ENCODE measurements at regions not wholly inside any gene's neighbourhood (a gene's known extent, or its start where the extent isn't known, plus 50 kb on each side); places are given as distances from the start of the nearest gene placed in this dataset.

DNA sequence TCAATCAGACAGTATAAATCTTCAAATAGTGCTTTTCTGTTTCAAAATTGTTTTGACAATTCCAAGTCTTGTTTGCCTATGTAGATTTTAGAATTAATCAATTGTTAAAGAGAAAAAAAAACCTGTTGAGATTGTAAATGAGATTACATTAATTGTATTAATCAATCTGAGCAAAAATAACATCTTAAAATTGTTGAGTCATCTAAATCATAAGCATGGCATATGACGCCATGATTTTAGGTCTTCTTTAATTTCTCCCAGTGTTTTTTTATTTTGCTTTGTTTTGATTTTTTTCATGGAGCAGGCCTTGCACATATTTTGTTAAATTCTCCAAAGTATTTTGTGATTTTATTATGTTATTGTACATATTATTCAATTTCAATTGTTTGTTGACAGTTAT lies 988.0 kb upstream of the SEMA6A start:
- no peak for DNase-seq
- Histone ChIP-seq H3K9me3 (ENCODE audit: insufficient read depth, low read depth) (no peaks in the 10 kb centered on the region), H4K20me1 (ENCODE audit: insufficient read depth) (no peaks in the 10 kb centered on the region), H3K27ac (no peak overlapping the region), H3K4me3 (no peak overlapping the region), H3K36me3 (ENCODE audit: low read depth) (no peaks in the 10 kb centered on the region), H3K79me2 (ENCODE audit: low read depth) (no peaks in the 10 kb centered on the region), H3K4me1 (replicated peaks; ENCODE audit: insufficient read depth) (no peaks in the 10 kb centered on the region), H3F3A (ENCODE audit: insufficient read depth, low read depth) (no peaks in the 10 kb centered on the region), H3K4me2 (no peak overlapping the region), H2AFZ (no peak overlapping the region), H3K27me3 (ENCODE audit: insufficient read depth, low read depth) (no peaks in the 10 kb centered on the region), H3K9me2 (ENCODE audit: insufficient read depth) (no peaks in the 10 kb centered on the region)
- intact Hi-C loops (cut with micrococcal nuclease; ENCODE audit: unreplicated experiment) = no loop called here
- TF ChIP-seq EZH2 (IDR thresholded peaks at IDR 0.05; ENCODE audit: low read depth) = no peak
- TF ChIP-seq, protein P1, sequence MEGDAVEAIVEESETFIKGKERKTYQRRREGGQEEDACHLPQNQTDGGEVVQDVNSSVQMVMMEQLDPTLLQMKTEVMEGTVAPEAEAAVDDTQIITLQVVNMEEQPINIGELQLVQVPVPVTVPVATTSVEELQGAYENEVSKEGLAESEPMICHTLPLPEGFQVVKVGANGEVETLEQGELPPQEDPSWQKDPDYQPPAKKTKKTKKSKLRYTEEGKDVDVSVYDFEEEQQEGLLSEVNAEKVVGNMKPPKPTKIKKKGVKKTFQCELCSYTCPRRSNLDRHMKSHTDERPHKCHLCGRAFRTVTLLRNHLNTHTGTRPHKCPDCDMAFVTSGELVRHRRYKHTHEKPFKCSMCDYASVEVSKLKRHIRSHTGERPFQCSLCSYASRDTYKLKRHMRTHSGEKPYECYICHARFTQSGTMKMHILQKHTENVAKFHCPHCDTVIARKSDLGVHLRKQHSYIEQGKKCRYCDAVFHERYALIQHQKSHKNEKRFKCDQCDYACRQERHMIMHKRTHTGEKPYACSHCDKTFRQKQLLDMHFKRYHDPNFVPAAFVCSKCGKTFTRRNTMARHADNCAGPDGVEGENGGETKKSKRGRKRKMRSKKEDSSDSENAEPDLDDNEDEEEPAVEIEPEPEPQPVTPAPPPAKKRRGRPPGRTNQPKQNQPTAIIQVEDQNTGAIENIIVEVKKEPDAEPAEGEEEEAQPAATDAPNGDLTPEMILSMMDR (conservative IDR thresholded peaks at IDR 0.05) = no peak
- POLR2A ChIA-PET (ENCODE audit: unreplicated experiment) = no interaction called here
- CTCF ChIA-PET = no interaction called here
- no TSS peak for BruUV-seq (replicated peaks)

GRCh38 chr5:117561531-117561930 lies 986.9 kb upstream of the SEMA6A start:
- ChIA-PET POLR2A (ENCODE audit: unreplicated experiment) (no interaction called here), CTCF (no interaction called here)
- Histone ChIP-seq H3K9me2 (ENCODE audit: insufficient read depth) (no peaks in the 10 kb centered on the region), H3F3A (ENCODE audit: insufficient read depth, low read depth) (no peaks in the 10 kb centered on the region), H3K79me2 (ENCODE audit: low read depth) (no peaks in the 10 kb centered on the region), H3K4me1 (replicated peaks; ENCODE audit: insufficient read depth) (no peaks in the 10 kb centered on the region), H3K27me3 (ENCODE audit: insufficient read depth, low read depth) (no peaks in the 10 kb centered on the region), H3K9me3 (ENCODE audit: insufficient read depth, low read depth) (no peaks in the 10 kb centered on the region), H3K36me3 (ENCODE audit: low read depth) (no peaks in the 10 kb centered on the region), H3K4me3 (no peak overlapping the region), H3K4me2 (no peak overlapping the region), H4K20me1 (ENCODE audit: insufficient read depth) (no peaks in the 10 kb centered on the region), H2AFZ (no peak overlapping the region), H3K27ac (no peak overlapping the region)
- no TSS peak for BruUV-seq (replicated peaks)
- DNase-seq = no peak
- no peak for TF ChIP-seq EZH2 (IDR thresholded peaks at IDR 0.05; ENCODE audit: low read depth)
- TF ChIP-seq, protein P1 (conservative IDR thresholded peaks at IDR 0.05) = no peak
- intact Hi-C loops (cut with micrococcal nuclease; ENCODE audit: unreplicated experiment) = no loop called here

DNA sequence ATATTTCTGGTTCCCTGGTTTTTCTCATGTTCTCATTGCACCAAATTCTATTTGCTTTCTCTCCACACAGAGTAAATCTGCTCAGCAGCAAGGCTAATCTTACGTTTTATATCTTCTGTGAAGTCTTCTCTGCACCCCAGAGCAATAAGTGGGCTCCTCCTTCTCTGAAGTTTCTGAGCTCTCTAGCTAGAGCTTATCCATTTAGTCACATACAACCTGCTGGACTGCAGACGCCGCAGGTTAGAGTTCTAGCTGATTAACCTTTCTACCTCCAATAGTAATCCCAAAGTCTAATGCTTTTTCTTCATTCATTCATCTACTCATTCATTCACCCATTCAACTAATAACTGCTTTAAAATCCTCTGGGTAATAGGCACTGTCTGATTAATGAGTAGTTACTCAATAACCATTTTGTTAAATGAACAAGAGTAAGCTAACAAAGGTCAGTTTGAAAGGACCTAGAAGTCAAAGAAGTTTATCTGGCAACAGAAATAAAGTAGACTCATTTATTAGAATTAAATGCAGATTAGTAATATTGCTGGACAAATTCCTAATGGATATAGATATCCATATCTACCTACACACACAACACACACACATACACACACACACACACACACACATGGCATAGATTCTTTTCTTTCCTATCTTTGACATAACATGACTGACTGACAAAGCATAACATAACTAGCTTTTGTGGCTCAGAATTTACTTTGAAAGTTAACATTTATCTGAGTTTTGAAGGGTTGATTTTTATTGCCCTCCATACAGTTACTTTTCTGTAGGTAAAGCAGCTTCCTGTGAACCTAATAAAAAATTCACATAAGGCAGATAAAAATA lies 984.6 kb upstream of the SEMA6A start:
- no peak for DNase-seq
- Histone ChIP-seq H3K4me3 (no peak overlapping the region), H3K4me2 (no peak overlapping the region), H2AFZ (0 out of 2 replicates have a peak overlapping the region, but pooled peaks have one; percentile 4), H3K9me3 (ENCODE audit: insufficient read depth, low read depth) (no peaks in the 10 kb centered on the region), H3K27me3 (ENCODE audit: insufficient read depth, low read depth) (no peaks in the 10 kb centered on the region), H4K20me1 (ENCODE audit: insufficient read depth) (no peaks in the 10 kb centered on the region), H3K4me1 (replicated peaks; ENCODE audit: insufficient read depth) (no peaks in the 10 kb centered on the region), H3K27ac (no peak overlapping the region), H3K9me2 (ENCODE audit: insufficient read depth) (no peaks in the 10 kb centered on the region), H3K79me2 (ENCODE audit: low read depth) (no peaks in the 10 kb centered on the region), H3F3A (ENCODE audit: insufficient read depth, low read depth) (no peaks in the 10 kb centered on the region), H3K36me3 (ENCODE audit: low read depth) (no peaks in the 10 kb centered on the region)
- BruUV-seq (replicated peaks) = no TSS peak
- intact Hi-C loops (cut with micrococcal nuclease; ENCODE audit: unreplicated experiment) = no loop called here
- ChIA-PET CTCF (interaction anchor here (0.6 kb wide), 1 partner anchor 90 kb away, joined by 3 read pairs; no protein-coding TSS in a partner anchor), POLR2A (ENCODE audit: unreplicated experiment) (no interaction called here)
- TF ChIP-seq, protein P1 (conservative IDR thresholded peaks at IDR 0.05) = no peak
- TF ChIP-seq EZH2 (IDR thresholded peaks at IDR 0.05; ENCODE audit: low read depth) = no peak
